ENCODE measurements at regions not wholly inside any gene's neighbourhood (a gene's known extent, or its start where the extent isn't known, plus 50 kb on each side); places are given as distances from the start of the nearest gene placed in this dataset.

DNA sequence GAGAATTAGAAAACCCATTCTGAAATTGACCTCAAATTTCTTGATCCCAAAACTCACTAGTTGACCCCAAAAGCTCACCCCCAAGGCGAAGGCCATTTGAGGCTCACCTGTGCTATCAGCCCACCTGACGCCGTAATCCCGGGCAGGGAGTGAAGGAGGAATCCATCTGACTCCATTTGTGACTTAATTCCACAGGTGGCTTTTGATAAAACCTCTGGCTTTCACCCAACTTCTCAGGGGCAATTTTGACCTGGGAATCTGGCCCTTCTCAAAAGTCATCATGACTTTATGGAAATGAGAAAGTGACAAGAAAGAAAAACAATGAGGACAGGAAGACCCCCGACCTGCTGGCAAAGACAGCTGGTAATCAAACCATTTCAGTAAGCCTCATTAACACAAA, 86.9 kb upstream of the SALL3 start:
- H3K9me3 ChIP-seq (ENCODE audit: control insufficient read depth, insufficient read depth, low read length) = peaks cover 21% of the 10 kb centered on the region
- H3K4me1 ChIP-seq (ENCODE audit: control insufficient read depth, insufficient read depth, low read length) = no peaks in the 10 kb centered on the region
- H3K27me3 ChIP-seq (ENCODE audit: control insufficient read depth, insufficient read depth, low read length) = no peaks in the 10 kb centered on the region
- no peak overlapping the region for H3K4me3 ChIP-seq (ENCODE audit: low read depth, low read length)
- no peak overlapping the region for H3K27ac ChIP-seq (ENCODE audit: low read depth, low read length)
- H3K36me3 ChIP-seq (ENCODE audit: control insufficient read depth, insufficient read depth, low read length) = no peaks in the 10 kb centered on the region
- no peak overlapping the region for H3K9ac ChIP-seq (ENCODE audit: low read depth, low read length)

DNA sequence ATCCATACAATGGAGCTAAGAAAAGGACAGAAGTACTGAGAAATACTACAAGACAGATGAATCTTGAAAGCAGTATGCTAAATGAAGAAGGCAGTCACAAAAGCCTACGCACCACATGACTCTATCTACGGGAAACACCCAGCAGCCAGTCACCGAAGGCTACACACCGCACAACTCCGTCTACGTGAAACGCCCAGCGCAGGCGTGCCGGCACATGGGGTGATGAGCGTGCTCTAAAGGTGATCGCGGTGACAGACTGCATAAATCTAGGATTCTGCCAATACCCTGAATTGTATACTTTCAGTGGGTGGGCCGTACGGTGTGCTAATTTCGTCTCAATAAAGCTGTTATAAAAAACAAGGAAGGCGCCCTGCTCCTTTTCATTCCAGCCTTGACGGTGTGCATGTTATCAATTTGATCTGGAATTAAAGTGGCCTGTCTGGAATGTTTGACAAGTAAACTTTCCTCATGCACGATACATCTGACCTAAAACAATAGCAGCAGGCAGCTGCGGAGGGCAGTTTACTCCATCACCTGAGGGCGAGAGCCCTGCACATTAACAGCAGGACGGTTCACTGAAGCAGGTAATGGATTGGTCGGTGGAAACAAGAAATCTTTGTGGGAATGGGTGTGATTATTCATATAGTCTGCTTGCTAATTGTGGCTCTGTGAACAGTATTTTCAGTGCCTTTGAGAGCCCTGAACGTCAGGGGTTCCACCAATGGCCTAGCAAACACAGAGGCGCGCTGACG, 86.2 kb upstream of the SALL3 start:
- Histone ChIP-seq H3K27ac (ENCODE audit: low read depth, low read length) (no peak overlapping the region), H3K9ac (ENCODE audit: low read depth, low read length) (no peak overlapping the region), H3K4me3 (ENCODE audit: low read depth, low read length) (no peak overlapping the region), H3K27me3 (ENCODE audit: control insufficient read depth, insufficient read depth, low read length) (no peaks in the 10 kb centered on the region), H3K36me3 (ENCODE audit: control insufficient read depth, insufficient read depth, low read length) (no peaks in the 10 kb centered on the region), H3K9me3 (ENCODE audit: control insufficient read depth, insufficient read depth, low read length) (peaks cover 23% of the 10 kb centered on the region), H3K4me1 (ENCODE audit: control insufficient read depth, insufficient read depth, low read length) (no peaks in the 10 kb centered on the region)

DNA sequence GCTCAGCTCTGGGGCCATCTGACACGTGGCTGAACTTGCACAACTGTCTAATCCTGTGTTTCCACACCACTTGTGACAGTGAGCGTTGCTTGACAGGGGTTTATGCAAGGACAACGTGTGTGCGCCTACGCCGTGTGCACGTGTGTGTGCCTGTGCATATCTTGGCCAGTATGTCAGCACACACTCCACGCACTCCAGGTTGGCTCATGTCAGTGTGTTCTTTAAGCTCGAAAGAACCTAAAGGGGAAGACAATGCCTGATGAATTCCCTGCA, 85.6 kb upstream of the SALL3 start:
- Histone ChIP-seq H3K9ac (ENCODE audit: low read depth, low read length) (no peak overlapping the region), H3K4me3 (ENCODE audit: low read depth, low read length) (no peak overlapping the region), H3K27me3 (ENCODE audit: control insufficient read depth, insufficient read depth, low read length) (no peaks in the 10 kb centered on the region), H3K9me3 (ENCODE audit: control insufficient read depth, insufficient read depth, low read length) (peaks cover 19% of the 10 kb centered on the region), H3K36me3 (ENCODE audit: control insufficient read depth, insufficient read depth, low read length) (no peaks in the 10 kb centered on the region), H3K4me1 (ENCODE audit: control insufficient read depth, insufficient read depth, low read length) (no peaks in the 10 kb centered on the region), H3K27ac (ENCODE audit: low read depth, low read length) (no peak overlapping the region)

DNA sequence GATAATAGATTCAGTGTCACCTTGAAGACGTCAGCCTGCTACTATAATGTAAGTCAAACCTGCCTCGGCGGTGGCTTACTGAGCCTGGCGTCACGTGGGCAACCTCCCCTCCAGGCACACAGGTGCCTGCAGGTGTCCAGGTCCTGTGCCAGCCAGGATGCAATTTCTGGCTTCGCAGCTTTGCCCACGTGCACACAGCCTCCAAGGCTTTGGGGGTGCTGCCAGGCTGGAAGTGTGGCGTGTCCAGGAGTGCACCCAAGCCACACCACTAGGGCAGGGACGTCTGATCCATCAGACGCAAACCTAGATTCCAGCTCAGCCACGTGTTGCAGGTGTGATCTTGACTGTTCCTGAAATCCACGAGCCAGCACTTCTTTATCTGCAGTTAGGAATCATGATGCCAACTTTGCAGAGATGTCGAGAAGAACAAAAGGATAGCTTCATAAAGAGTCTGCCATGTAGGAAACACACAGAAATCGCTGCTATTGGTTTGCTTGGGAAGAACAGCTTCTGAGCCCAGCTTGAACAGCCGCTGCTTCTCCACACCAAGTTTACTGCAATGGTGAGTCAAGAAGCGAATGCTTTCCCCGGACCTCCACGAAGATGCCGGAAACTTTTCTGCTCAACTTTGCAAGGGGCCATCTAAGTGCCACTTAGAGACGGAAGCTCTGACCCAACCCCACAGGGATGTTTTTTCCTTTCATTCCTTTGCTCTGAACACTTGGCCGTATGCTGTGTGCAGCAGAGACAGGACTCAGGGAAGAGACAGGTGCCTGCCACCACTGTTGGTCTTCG, 84.2 kb upstream of the SALL3 start:
- no peak overlapping the region for H3K9ac ChIP-seq (ENCODE audit: low read depth, low read length)
- no peaks in the 10 kb centered on the region for H3K36me3 ChIP-seq (ENCODE audit: control insufficient read depth, insufficient read depth, low read length)
- peaks cover 9% of the 10 kb centered on the region; the same call in 1 of the 2 replicates for H3K9me3 ChIP-seq (ENCODE audit: control insufficient read depth, insufficient read depth, low read length)

DNA sequence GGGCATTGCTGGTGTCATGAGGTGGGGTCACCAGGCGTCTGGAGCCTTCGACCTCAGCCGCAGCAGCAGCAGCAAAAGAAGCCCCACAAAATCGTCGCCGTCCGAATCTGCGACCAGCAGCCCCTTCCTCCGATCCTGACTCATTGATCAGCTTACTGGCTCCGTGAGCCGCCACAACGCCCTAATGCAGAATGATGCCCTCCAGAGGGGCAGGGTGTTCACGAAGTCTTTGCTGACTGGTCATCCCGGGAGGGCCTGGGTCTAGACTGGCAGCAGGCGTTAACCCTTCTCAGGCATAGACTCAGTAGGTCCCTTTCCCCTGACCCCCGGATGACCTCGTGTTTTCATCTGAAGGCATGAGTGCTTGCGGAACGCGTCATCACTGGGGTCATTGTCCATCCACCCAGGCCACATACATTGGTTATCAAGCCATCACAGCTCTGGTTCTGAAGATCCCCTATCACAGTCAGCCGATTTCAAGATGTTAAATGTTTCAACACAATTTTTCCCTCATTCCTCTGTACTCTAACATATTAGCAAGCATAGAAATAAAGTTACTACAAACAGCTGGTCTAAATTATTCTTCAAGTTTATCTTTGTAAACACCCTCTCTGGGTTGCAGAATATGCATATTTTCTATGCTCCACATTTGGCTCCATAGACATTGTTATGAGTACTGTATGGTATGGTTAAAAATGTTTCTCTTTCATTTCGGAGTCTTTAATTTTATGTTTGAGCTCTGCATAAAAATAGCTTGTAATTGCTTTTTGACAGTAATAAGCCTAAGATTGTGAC, 83.3 kb upstream of the SALL3 start:
- H3K9me3 ChIP-seq (ENCODE audit: control insufficient read depth, insufficient read depth, low read length) = 0 out of 2 replicates have a peak, but pooled peaks cover 3% of the 10 kb centered on the region
- H3K27me3 ChIP-seq (ENCODE audit: control insufficient read depth, insufficient read depth, low read length) = no peaks in the 10 kb centered on the region
- H3K4me1 ChIP-seq (ENCODE audit: control insufficient read depth, insufficient read depth, low read length) = no peaks in the 10 kb centered on the region
- H3K36me3 ChIP-seq (ENCODE audit: control insufficient read depth, insufficient read depth, low read length) = no peaks in the 10 kb centered on the region
- H3K4me3 ChIP-seq (ENCODE audit: low read depth, low read length) = no peak overlapping the region
- H3K9ac ChIP-seq (ENCODE audit: low read depth, low read length) = no peak overlapping the region
- no peak overlapping the region for H3K27ac ChIP-seq (ENCODE audit: low read depth, low read length)

More for the DNA sequence above, 84.2 kb upstream of the SALL3 start:
- H3K4me1 ChIP-seq (ENCODE audit: control insufficient read depth, insufficient read depth, low read length) = no peaks in the 10 kb centered on the region
- no peak overlapping the region for H3K27ac ChIP-seq (ENCODE audit: low read depth, low read length)
- H3K4me3 ChIP-seq (ENCODE audit: low read depth, low read length) = no peak overlapping the region
- H3K27me3 ChIP-seq (ENCODE audit: control insufficient read depth, insufficient read depth, low read length) = no peaks in the 10 kb centered on the region

DNA sequence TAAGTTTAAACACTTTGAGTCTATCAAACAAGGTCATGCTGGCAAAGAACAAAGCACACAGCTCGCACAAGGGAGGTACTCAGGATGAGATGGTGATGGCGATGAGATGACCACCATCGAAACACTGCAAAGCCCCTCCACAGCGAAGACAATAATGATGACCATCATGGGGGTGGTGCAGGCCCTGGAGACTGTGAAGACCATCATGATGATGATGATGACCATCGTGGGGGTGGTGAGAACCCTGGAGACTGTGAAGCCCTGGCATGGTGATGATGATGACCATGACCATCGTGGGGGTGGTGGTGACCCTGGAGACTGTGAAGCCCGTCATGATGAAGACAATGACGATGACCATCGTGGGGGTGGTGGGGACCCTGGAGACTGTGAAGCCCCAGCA, 81.6 kb upstream of the SALL3 start:
- Histone ChIP-seq H3K9ac (ENCODE audit: low read depth, low read length) (no peak overlapping the region), H3K9me3 (ENCODE audit: control insufficient read depth, insufficient read depth, low read length) (0 out of 2 replicates have a peak, but pooled peaks cover 3% of the 10 kb centered on the region), H3K4me1 (ENCODE audit: control insufficient read depth, insufficient read depth, low read length) (no peaks in the 10 kb centered on the region), H3K27ac (ENCODE audit: low read depth, low read length) (no peak overlapping the region), H3K36me3 (ENCODE audit: control insufficient read depth, insufficient read depth, low read length) (no peaks in the 10 kb centered on the region), H3K4me3 (ENCODE audit: low read depth, low read length) (no peak overlapping the region), H3K27me3 (ENCODE audit: control insufficient read depth, insufficient read depth, low read length) (no peaks in the 10 kb centered on the region)

DNA sequence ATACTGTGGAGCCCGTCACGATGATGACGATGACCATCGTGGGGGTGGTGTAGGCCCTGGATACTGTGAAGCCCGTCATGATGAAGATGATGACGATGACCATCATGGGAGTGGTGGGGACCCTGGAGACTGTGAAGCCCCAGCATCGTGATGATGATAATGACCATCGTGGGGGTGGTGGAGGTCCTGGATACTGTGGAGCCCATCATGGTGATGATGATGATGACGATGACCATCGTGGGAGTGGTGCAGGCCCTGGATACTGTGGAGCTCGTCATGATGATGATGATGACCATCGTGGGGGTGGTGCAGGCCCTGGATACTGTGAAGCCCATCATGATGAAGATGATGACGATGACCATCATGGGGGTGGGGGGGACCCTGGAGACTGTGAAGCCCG, 81.0 kb upstream of the SALL3 start:
- H3K4me3 ChIP-seq (ENCODE audit: low read depth, low read length) = no peak overlapping the region
- H3K27me3 ChIP-seq (ENCODE audit: control insufficient read depth, insufficient read depth, low read length) = no peaks in the 10 kb centered on the region

DNA sequence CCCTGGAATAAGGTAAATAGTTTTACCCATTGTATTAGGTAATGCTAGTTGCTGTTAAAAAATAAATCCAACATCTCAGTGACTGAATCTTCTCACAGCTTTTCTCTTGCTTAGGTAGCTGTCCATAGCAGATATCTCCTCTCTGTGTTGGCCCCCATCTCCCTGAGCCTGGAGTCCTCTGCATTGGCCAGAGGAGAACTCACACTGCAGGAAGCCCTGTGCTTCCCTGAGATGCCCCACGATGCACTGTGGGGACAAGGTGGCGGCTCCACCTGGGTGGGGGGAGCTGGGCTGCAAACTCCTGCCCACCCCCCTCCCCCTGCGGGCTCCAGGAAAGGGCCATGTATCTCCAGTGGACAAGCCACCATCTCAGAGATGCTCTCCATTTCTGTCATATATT, 80.4 kb upstream of the SALL3 start:
- H3K9ac ChIP-seq (ENCODE audit: low read depth, low read length) = no peak overlapping the region
- no peaks in the 10 kb centered on the region; the same call in 1 of the 2 replicates for H3K4me1 ChIP-seq (ENCODE audit: control insufficient read depth, insufficient read depth, low read length)
- H3K27ac ChIP-seq (ENCODE audit: low read depth, low read length) = no peak overlapping the region
- no peaks in the 10 kb centered on the region for H3K36me3 ChIP-seq (ENCODE audit: control insufficient read depth, insufficient read depth, low read length)
- 0 out of 2 replicates have a peak, but pooled peaks cover 3% of the 10 kb centered on the region for H3K9me3 ChIP-seq (ENCODE audit: control insufficient read depth, insufficient read depth, low read length)
- H3K27me3 ChIP-seq (ENCODE audit: control insufficient read depth, insufficient read depth, low read length) = no peaks in the 10 kb centered on the region
- H3K4me3 ChIP-seq (ENCODE audit: low read depth, low read length) = no peak overlapping the region

More for the DNA sequence above, 81.0 kb upstream of the SALL3 start:
- Histone ChIP-seq H3K27ac (ENCODE audit: low read depth, low read length) (no peak overlapping the region), H3K36me3 (ENCODE audit: control insufficient read depth, insufficient read depth, low read length) (no peaks in the 10 kb centered on the region), H3K9ac (ENCODE audit: low read depth, low read length) (no peak overlapping the region), H3K4me1 (ENCODE audit: control insufficient read depth, insufficient read depth, low read length) (no peaks in the 10 kb centered on the region; the same call in 1 of the 2 replicates), H3K9me3 (ENCODE audit: control insufficient read depth, insufficient read depth, low read length) (0 out of 2 replicates have a peak, but pooled peaks cover 3% of the 10 kb centered on the region)

DNA sequence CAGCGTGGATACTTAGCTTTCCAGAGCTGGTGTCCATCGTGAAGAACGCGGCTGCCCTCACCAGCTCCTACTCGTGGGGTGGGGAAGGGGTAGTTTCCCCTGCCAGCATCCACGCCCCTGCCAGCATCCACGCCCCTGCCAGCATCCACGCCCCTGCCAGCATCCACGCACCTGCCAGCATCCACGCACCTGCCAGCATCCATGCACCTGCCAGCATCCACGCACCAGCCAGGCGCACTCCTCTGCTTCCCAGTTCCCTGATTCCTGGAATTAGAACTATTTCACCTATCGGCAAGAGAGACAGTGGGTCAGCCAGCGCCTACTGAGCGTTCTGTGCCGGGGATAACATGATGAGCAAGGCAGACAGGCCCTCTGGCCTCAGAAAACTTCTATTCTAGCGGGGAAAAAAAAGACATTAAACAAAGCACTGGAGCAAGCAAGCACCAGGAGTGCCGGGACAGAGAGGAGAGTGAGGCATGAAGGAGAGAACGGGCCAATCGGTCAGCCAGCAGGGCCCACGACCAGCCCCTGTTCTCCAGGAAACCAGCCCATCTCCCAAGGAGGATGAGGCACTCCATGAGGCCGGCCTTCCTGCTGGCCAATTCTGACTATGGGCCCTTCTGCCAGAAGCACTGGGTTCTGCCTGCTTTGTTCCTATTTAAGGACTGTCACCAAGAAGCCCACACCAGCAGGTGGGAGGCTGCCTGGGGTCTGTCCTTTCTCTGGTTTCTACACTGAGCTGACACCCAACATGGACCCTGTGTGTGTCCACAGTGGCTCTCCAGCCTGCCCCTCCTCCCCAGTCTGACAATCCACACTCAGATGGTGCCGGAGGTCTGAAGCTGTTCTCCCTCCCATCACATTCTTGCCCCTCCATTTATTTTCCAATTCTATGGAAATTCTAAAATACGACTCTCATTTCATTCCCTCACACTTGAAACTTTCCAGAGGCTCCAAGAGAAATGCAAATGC, 78.4 kb upstream of the SALL3 start:
- Histone ChIP-seq H3K4me3 (ENCODE audit: low read depth, low read length) (no peak overlapping the region), H3K36me3 (ENCODE audit: control insufficient read depth, insufficient read depth, low read length) (no peaks in the 10 kb centered on the region), H3K4me1 (ENCODE audit: control insufficient read depth, insufficient read depth, low read length) (no peaks in the 10 kb centered on the region; the same call in 1 of the 2 replicates), H3K27me3 (ENCODE audit: control insufficient read depth, insufficient read depth, low read length) (no peaks in the 10 kb centered on the region), H3K27ac (ENCODE audit: low read depth, low read length) (no peak overlapping the region), H3K9ac (ENCODE audit: low read depth, low read length) (no peak overlapping the region), H3K9me3 (ENCODE audit: control insufficient read depth, insufficient read depth, low read length) (0 out of 2 replicates have a peak, but pooled peaks cover 3% of the 10 kb centered on the region)

All from HUES48 (cell line).